GM19452 (cell line): ENCODE measurements at regions not wholly inside any gene's neighbourhood (a gene's known extent, or its start where the extent isn't known, plus 50 kb on each side); places are given as distances from the start of the nearest gene placed in this dataset.

ENCODE experiments used
- ATAC-seq: cut with Tn5 transposase; IDR thresholded peaks from one replicate; pipeline ENCODE4 v1.9.1; 2021; ENCODE audit not compliant: unreplicated experiment

DNA sequence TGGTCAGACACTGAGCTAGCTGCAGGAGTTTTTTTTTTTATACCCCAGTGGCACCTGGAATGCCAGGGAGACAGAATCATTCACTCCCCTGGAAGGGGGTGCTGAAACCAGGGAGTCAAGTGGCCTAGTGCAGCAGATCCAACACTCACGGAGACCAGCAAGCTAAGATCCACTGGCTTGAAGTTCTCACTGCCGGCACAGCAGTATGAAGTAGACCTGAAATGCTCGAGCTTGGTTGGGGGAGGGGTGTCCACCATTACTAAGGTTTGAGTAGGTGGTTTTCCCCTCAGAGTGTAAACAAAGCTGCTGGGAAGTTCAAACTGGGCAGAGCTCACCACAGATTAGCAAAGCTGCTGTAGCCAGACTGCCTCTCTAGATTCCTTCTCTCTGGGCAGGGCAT is 537.9 kb upstream of the LCORL start:
- no peak for ATAC-seq

DNA sequence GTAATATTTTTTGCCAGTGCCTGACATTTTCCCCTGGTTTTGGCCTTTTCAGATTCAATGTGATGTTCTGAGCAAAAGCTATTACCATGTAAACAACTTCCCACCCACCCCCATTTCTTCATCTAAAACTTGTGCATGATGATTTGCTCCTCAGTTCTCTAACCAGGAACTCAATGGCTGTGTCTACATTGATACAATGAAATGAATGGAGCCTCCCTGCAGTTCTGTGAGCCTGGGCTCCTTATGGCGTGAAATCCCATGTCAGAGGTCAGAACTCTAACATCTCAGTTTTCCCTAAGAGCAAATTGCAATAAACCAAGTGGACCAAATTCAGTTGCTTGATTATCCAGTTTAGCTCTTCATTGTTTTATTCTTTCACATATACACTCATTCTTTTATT is 534.8 kb upstream of the LCORL start:
- ATAC-seq, result no peak

- no peak for ATAC-seq
These were observed 518.8 kb upstream of the LCORL start for GRCh38 chr4:18540349-18540748.

DNA sequence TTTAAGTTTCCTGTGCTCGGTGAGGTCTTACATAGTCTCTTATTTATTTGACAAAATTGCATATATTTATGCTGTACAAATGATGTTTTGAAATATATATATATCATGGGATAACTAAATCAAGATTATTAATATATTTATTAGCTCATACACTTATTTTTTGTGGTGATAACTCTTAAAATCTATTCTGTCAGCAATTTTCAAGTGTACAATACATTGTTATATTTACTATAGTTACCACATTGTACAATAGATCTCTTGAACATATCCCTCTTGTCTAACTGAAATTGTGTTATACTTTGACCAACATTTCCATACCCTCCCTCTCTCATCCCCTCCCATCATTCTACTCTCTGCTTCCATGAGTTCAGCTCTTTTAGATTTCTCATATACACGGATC is 516.6 kb upstream of the LCORL start:
- no peak for ATAC-seq

DNA sequence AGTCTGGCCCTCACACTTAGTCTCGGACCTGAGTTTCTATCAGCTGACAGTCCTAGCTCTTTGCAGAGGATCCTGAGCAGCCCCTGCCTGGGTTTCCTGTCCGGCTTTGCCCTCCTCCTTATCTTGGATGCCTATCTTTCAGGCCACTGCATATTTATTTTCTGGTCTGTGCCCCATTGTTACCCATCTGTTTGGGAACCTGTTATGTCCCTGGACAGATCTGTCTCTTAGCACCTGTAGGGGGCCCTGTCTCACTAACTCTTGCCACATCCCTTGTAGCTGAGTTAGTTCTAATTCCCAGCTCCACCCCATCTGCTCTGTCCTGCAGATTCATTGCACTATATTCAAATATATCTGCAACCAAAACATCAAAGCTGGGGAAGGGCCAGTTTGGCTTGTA is 514.9 kb upstream of the LCORL start:
- ATAC-seq, result no peak

- ATAC-seq, result no peak
These were observed 514.4 kb upstream of the LCORL start for GRCh38 chr4:18535948-18536347.

DNA sequence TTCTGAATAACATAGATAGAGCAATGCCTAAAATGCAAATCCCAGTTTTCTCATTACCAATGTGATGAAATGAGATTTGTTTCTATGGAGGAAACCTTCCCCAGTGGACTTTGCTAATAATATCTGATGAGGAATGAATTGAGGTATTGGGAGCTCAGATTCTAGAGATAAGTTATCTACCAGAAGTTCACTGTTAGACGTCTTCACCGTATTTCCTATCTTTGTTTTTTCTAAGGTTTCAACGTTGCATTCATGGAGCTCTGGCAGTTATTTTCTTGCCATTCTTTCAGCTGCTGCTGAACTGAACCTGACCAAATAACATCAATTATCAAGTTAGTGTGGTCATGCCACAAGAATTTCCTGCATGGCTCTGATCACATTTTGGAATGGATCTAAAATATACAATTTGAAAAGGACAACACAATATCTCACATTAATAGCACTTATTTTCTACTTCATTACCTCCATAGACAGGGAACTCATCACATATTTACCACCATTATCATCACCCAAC is 511.8 kb upstream of the LCORL start:
- no peak for ATAC-seq

DNA sequence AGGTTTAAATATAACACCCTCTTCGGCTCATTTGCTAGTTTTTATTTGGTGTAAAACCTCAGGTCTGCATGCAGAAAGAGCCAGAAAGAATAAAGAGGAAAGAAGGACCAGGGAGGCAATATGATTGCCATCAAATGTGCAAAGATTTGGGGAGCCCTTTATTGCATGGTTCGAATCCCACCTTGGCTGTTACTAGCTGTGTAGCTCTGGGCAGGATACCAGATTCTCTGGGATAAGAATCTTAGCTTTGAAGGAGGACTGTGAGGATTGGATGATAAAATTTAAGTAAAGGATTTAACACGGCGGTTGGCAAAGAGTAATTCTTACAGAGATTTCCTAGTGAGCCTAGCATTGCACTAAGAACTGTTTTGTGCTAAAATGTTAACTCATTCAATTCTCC is 510.2 kb upstream of the LCORL start:
- no peak for ATAC-seq

GRCh38 chr4:18529482-18529881 is 507.9 kb upstream of the LCORL start:
- ATAC-seq, result no peak

DNA sequence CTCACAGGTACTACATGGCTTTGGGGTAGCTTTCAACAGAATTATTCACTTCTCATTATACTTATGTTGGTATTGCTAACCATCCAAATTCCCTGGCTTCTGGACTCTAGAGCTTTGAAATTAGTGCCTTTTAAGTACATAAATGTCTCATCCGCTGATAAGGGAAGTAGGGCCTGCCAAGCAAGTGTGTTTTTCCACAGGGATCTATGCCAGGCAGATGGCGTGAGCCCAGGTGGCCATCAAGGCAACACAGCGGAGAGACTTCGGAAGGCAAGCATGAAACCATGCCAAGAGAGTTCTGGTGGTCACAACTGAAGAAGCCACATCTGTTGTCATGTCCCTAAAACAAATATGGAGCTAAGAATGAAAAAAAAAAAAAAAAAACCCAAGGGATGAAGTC is 503.1 kb upstream of the LCORL start:
- no peak for ATAC-seq

DNA sequence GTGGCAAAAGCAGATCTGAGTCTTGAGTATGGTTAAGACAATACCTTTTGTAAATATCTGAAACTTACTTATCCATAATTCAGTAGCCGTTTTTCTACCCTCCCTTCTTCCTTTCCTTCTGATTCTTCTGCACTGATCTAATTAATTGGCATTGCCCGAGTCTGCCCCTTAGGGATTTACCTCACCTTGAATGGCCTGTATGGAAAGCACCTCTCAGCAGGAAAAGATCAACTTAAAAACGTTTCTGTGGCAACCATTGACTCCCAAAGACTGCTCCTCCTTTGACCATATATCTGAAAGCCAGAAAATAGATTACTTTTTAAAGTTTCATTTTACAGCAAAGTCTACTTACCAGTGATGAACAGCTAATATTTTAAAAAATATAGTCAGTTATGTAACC is 496.5 kb upstream of the LCORL start:
- ATAC-seq, result no peak

DNA sequence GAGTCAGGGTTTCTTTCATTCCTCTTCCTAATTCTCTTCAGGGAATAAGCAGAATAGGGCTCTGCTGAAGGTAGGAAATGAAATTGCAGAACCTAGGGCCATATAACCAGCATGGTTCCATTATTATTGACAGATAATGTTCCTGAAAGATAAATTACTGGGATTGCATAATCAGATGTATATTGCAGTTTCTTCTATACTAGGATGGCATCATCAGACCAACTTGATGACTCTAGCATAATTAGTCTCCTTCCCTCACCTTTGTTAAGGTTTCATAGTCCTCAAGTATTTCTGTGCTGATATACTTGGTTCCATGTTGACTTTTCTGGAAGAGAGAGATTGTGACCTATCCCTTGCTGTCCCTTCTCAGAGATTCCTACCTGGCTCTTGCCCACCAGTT is 492.3 kb upstream of the LCORL start:
- ATAC-seq, result no peak

- ATAC-seq, result no peak
These were observed 491.2 kb upstream of the LCORL start for GRCh38 chr4:18512718-18513117.

GRCh38 chr4:18511727-18512126 is 490.2 kb upstream of the LCORL start:
- no peak for ATAC-seq

DNA sequence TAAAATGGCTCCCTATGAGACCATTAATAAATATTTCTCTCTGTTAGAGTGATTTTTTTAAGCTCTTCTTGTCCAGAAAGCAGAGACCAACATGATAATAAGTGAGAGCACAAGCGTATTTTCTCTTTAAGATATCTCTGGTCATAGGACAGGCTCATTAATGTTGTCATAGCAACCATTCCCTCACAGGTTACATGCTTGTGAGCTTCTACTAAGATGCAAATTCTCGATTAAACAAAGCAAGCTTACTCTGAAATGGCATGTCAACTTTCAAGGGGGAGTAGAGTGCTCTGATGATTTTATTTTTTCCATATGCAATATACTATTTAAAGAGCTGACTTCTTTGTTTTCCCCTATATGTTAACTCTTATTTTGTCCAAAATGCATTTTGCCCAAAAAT is 487.2 kb upstream of the LCORL start:
- ATAC-seq, result no peak

DNA sequence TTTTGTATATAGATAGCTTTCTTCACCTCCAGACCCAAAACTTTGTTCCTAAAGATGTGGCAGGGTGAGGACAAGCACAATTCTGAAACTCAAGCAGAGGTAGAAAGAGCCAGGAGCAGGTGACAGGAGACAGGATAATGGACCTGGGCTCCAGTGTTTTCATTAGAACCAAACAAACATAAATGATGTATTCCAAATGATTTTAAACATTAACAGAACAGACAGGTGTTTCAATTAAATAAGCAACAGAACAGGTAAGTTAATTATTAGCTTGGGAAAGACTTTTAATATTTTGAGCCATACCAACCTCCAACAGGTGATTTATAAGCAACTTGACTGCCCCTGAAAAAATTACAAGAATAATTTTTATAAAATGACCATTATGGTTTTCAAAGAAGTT is 459.4 kb upstream of the LCORL start:
- no peak for ATAC-seq

- ATAC-seq, result no peak
These were observed 458.8 kb upstream of the LCORL start for GRCh38 chr4:18480342-18480741.

- no peak for ATAC-seq
These were observed 458.3 kb upstream of the LCORL start for GRCh38 chr4:18479825-18480224.

DNA sequence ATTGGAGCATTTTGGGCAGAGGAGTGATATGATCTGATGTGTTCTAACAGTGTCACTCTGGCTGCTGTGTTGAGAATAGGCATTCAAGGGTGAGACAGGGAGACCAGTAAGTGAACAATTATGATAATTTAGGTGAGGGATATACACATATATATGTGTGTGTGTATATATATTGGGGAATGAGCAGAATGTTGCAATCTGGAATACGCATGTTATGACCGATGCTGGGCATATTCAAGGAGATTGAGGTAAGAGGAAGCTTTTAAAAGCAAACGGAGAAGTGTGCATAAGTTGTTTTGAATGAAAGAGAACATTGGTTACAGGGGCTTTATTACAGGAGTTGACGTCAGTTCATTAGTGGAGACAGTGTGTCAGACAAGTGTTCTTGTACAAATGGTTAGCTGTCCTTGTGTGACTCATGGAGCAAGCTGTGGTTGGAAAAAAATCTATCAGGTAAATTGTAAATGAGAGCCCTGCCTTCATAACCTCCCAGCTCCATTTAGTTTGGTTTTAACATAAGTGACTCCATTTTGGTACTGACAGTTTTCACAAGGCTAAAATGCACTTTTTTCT is 442.5 kb upstream of the LCORL start:
- ATAC-seq, result no peak

DNA sequence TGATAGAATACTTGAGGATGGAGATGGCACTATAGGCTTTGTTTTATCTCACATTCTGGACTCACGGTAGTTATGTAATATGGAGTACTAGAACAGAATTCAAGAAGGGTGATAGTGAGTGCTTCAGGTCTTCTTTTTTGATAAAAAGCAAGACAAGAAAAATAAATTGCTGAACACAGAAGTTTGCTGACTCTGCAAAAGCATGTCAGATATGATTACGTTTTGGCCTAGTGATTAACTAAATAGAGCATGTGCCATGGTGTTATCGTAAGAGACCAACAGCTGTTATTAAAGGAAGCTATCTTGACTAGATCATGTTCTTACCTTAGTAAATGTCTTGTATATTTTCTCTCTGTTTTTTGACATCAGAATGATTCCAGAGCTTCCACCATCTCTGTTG is 436.9 kb upstream of the LCORL start:
- ATAC-seq, result no peak

GRCh38 chr4:18454349-18454748 is 432.8 kb upstream of the LCORL start:
- ATAC-seq, result no peak

GRCh38 chr4:18445110-18445509 is 423.6 kb upstream of the LCORL start:
- ATAC-seq, result no peak

GRCh38 chr4:18444206-18444605 is 422.7 kb upstream of the LCORL start:
- no peak for ATAC-seq

GRCh38 chr4:18442957-18443356 is 421.4 kb upstream of the LCORL start:
- no peak for ATAC-seq
